Spleen (tissue), 11 donors: ENCODE measurements at regions not wholly inside any gene's neighbourhood (a gene's known extent, or its start where the extent isn't known, plus 50 kb on each side); places are given as distances from the start of the nearest gene placed in this dataset.

Experiments used
- DNase-seq: peaks from one replicate; pipeline ENCODE4 v3.0.0-alpha.2; 2020
- H3K27ac ChIP-seq, 8 donors: fragments of 200-600 bp; sonication (generic) in 7 of 8; 1 replicate in 4 of 8; 2 replicates in 4 of 8; pipeline versions ENCODE4 v1.5.0 to v1.8.0; 2016 to 2021; ENCODE audit warnings: inconsistent platforms in 4 of 8, mild to moderate bottlenecking in 4 of 8, moderate library complexity in 1 of 8
- H3K27me3 ChIP-seq, 7 donors: fragments of 200-600 bp; sonication (generic) in 6 of 7; replicated peaks in 1 of 7; 1 replicate in 4 of 7; 2 replicates in 3 of 7; pipeline versions ENCODE4 v1.5.0 to v1.8.0; 2016 to 2021; ENCODE audit warnings: inconsistent platforms in 3 of 7, mild to moderate bottlenecking in 1 of 7
- H3K36me3 ChIP-seq, 6 donors: fragments of 200-600 bp; sonication (generic) in 5 of 6; 1 replicate in 4 of 6; 2 replicates in 2 of 6; pipeline versions ENCODE4 v1.5.0 to v1.8.0; 2016 to 2021; ENCODE audit warnings: inconsistent platforms in 2 of 6
- H3K4me1 ChIP-seq, 6 donors: fragments of 200-600 bp; sonication (generic) in 5 of 6; 1 replicate in 3 of 6; 2 replicates in 3 of 6; pipeline versions ENCODE4 v1.5.0 to v1.8.0; 2016 to 2021; ENCODE audit warnings: inconsistent platforms in 3 of 6
- H3K4me3 ChIP-seq, 8 donors: fragments of 200-600 bp; sonication (generic) in 7 of 8; 1 replicate in 4 of 8; 2 replicates in 4 of 8; pipeline versions ENCODE4 v1.5.0 to v1.8.0; 2016 to 2021; ENCODE audit warnings: inconsistent platforms in 4 of 8, mild to moderate bottlenecking in 4 of 8, moderate library complexity in 2 of 8
- H3K9me3 ChIP-seq, 8 donors: fragments of 200-600 bp; sonication (generic) in 7 of 8; 1 replicate in 4 of 8; 2 replicates in 4 of 8; pipeline versions ENCODE4 v1.5.0 to v1.8.0; 2016 to 2021; ENCODE audit warnings: inconsistent platforms in 4 of 8
- POLR2A ChIP-seq, 3 donors: fragments of 450-650 bp; IDR thresholded peaks; one replicate each; pipeline ENCODE4 v1.5.1; 2017; ENCODE audit warnings: antibody characterized with exemption in 3 of 3, mild to moderate bottlenecking in 1 of 3
- POLR2AphosphoS5 ChIP-seq, 3 donors: sonication (generic); formaldehyde crosslinking; IDR thresholded peaks; one replicate each; pipeline ENCODE4 v1.5.1; 2017; ENCODE audit warnings: antibody characterized with exemption in 3 of 3
- WGBS, 5 donors: extraction: QIAGEN DNeasy Blood & Tissue Kit in 3 of 5; methylation state at CpG; one replicate each; pipeline versions ENCODE4 v1.1.5 to v1.1.7; 2013 to 2018; 5-methylcytosine and 5-hydroxymethylcytosine counted together
- intact Hi-C: fragments of 100-400 bp; cut with DNase I; formaldehyde crosslinking; loops from one replicate; pipeline ENCODE4 v1.15.0; 2023; ENCODE audit warnings: low total_unique reads
- TF ChIP-seq, protein P1 (sequence below), 11 experiments: fragments of 200-600 bp in 7 of 11; fragments of 450-650 bp in 4 of 11; sonication (generic) in 4 of 11; IDR thresholded peaks in 8 of 11; conservative IDR thresholded peaks in 3 of 11; 1 replicate in 7 of 11; 2 replicates in 4 of 11; pipeline versions ENCODE4 v1.4.0 to v1.8.0; 2016 to 2021; ENCODE audit warnings: antibody characterized with exemption in 11 of 11, inconsistent platforms in 4 of 11, mild to moderate bottlenecking in 1 of 11
- donor health status: healthy with polysubstance abuse.
- donor health status: DM: no; HTN: no; CAD: no; lungs with moderate emphysema.
- donor health status: DM: no; HTN: no; CAD: no.
- donor health status: Bipolar disorder and iron deficiency.
- donor health status: healthy.
- donor health status: DM: no; HTN: no; CAD: no.
- donor health status: DM: yes; HTN: yes; CAD: no.

DNA sequence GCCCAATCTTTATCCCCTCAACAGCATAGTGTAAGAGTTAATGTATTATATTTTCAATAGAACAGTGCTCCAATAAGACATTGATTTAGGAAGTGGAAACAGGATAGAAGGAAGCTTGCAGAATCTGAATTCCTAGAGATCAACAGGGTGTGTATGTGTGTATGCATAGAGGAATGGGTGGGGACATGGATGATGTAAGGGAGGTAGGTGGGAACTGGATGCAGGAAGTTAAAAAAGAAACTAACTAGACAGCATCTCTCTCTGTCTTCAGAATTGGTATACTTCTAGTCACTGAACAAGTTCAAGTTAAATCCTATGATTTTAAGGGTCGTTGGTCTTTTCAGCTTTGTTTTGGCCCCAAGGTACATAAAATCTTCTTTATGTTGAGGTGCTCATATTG, 196.6 kb downstream of the PMAIP1 start:
- DNase-seq: no peak
- TF ChIP-seq, protein P1, sequence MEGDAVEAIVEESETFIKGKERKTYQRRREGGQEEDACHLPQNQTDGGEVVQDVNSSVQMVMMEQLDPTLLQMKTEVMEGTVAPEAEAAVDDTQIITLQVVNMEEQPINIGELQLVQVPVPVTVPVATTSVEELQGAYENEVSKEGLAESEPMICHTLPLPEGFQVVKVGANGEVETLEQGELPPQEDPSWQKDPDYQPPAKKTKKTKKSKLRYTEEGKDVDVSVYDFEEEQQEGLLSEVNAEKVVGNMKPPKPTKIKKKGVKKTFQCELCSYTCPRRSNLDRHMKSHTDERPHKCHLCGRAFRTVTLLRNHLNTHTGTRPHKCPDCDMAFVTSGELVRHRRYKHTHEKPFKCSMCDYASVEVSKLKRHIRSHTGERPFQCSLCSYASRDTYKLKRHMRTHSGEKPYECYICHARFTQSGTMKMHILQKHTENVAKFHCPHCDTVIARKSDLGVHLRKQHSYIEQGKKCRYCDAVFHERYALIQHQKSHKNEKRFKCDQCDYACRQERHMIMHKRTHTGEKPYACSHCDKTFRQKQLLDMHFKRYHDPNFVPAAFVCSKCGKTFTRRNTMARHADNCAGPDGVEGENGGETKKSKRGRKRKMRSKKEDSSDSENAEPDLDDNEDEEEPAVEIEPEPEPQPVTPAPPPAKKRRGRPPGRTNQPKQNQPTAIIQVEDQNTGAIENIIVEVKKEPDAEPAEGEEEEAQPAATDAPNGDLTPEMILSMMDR (IDR thresholded peaks at IDR 0.05 in 8 of 11, conservative IDR thresholded peaks at IDR 0.05 in 3 of 11): no peak
- TF ChIP-seq POLR2A (IDR thresholded peaks at IDR 0.05): no peak
- TF ChIP-seq POLR2AphosphoS5 (IDR thresholded peaks at IDR 0.05): no peak
- intact Hi-C loops: no loop called here
- Histone ChIP-seq H3K4me1 (no peaks in the 10 kb centered on the region), H3K27ac (no peak overlapping the region), H3K4me3 (no peak overlapping the region), H3K9me3 (peaks cover 0 to 10% (median 3%) of the 10 kb centered on the region in 8 donors), H3K27me3 (no peaks in the 10 kb centered on the region), H3K36me3 (no peaks in the 10 kb centered on the region)
- 50 to 70% (median 56%) methylated on average over 1 of the region's 1 CpG for WGBS, 5 donors

DNA sequence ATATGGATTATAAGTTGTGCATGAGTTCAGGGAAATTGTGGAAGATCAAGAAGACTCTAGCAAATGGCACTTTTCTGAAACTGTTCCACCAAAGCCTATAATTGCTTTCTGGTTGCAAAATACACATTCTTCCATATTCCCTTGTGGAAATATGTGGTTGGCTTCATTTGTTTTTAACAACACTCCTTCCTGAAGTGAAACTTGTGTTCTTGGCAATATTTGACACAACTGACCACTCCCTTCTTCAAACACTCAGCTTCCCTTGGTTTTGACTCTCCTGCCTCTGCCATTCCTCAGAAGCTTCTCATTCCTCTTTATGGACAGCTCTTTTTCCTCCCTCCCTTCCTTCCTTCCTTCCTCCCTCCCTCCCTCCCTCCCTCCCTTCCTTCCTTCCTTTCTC, 192.3 kb downstream of the PMAIP1 start:
- Histone ChIP-seq H3K27ac (no peak overlapping the region), H3K9me3 (peaks cover 0 to 10% (median 3%) of the 10 kb centered on the region in 8 donors), H3K36me3 (no peaks in the 10 kb centered on the region), H3K27me3 (no peaks in the 10 kb centered on the region), H3K4me1 (no peaks in the 10 kb centered on the region), H3K4me3 (no peak overlapping the region)
- intact Hi-C loops: no loop called here
- TF ChIP-seq POLR2A (IDR thresholded peaks at IDR 0.05) (no peak), POLR2AphosphoS5 (IDR thresholded peaks at IDR 0.05) (no peak)
- TF ChIP-seq, protein P1 (IDR thresholded peaks at IDR 0.05 in 8 of 11, conservative IDR thresholded peaks at IDR 0.05 in 3 of 11): no peak
- DNase-seq: no peak

DNA sequence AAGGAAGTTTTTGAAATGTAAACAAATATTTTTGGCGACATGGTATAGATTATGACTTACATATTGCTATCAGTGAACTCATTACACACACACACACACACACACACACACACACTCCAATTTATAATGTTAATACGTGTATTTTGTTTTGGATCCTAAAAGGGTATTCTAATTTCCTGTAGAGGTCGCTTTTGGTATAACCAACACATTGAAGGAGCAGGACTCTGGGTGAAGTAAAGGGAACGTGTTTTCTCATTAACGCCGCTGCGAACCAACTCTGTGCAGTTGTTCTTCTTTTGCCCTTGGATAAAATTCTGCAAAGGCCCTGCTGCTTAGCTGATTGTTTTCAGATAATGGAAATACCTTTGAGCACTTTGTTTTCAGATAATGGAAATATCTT, 190.4 kb downstream of the PMAIP1 start:
- Histone ChIP-seq H3K9me3 (peaks cover 0 to 10% (median 3%) of the 10 kb centered on the region in 8 donors), H3K27me3 (no peaks in the 10 kb centered on the region), H3K36me3 (no peaks in the 10 kb centered on the region), H3K27ac (no peak overlapping the region), H3K4me1 (no peaks in the 10 kb centered on the region), H3K4me3 (no peak overlapping the region)
- TF ChIP-seq POLR2A (IDR thresholded peaks at IDR 0.05): no peak
- TF ChIP-seq, protein P1 (IDR thresholded peaks at IDR 0.05 in 8 of 11, conservative IDR thresholded peaks at IDR 0.05 in 3 of 11): no peak
- no peak for TF ChIP-seq POLR2AphosphoS5 (IDR thresholded peaks at IDR 0.05)
- WGBS, 5 donors: 16 to 27% (median 21%) methylated on average over 7 of the region's 7 CpGs
- intact Hi-C loops: no loop called here
- DNase-seq: no peak

DNA sequence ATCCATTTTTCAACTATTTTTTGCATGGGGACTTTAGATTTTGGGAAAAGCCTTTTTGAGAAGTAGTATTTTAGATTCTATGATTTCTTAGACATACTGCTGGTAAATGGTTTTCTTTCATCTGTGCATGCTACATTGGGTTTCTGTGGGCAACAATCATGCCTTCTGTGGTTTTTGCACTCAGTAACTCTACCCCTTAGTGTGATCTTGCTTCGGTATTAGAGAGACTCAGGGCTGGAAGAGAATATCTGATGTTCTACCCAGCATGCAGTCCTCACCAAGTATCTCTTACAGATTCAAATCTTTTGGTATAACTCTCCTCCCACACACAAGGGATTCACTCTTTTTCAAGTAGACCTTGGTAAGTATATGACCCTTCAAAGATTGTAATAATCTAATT, 183.0 kb downstream of the PMAIP1 start:
- Histone ChIP-seq H3K4me3 (no peak overlapping the region), H3K27ac (no peak overlapping the region), H3K9me3 (no peaks in the 10 kb centered on the region), H3K4me1 (no peaks in the 10 kb centered on the region), H3K36me3 (no peaks in the 10 kb centered on the region), H3K27me3 (no peaks in the 10 kb centered on the region)
- intact Hi-C loops: no loop called here
- WGBS, 5 donors: 41 to 50% (median 45%) methylated on average over 1 of the region's 1 CpG
- no peak for DNase-seq
- TF ChIP-seq, protein P1 (IDR thresholded peaks at IDR 0.05 in 8 of 11, conservative IDR thresholded peaks at IDR 0.05 in 3 of 11): no peak
- TF ChIP-seq POLR2AphosphoS5 (IDR thresholded peaks at IDR 0.05) (no peak), POLR2A (IDR thresholded peaks at IDR 0.05) (no peak)
